ENCODE measurements at regions not wholly inside any gene's neighbourhood (a gene's known extent, or its start where the extent isn't known, plus 50 kb on each side); places are given as distances from the start of the nearest gene placed in this dataset.

- no peaks in the 10 kb centered on the region for H3K9me2 ChIP-seq (replicated peaks; ENCODE audit: control insufficient read depth, low read length)
- no peaks in the 10 kb centered on the region for H3K36me3 ChIP-seq (ENCODE audit: control insufficient read depth, low read length)
- no peaks in the 10 kb centered on the region for H4K20me1 ChIP-seq (ENCODE audit: control insufficient read depth, insufficient read depth, low read depth, low read length)
- no peaks in the 10 kb centered on the region for H3K27me3 ChIP-seq (ENCODE audit: control insufficient read depth, low read length)
- H3K9me3 ChIP-seq (ENCODE audit: control insufficient read depth, insufficient read depth, low read length), result no peaks in the 10 kb centered on the region
- H3K4me2 ChIP-seq (ENCODE audit: low read length), result no peak overlapping the region
- TF ChIP-seq, protein P1, sequence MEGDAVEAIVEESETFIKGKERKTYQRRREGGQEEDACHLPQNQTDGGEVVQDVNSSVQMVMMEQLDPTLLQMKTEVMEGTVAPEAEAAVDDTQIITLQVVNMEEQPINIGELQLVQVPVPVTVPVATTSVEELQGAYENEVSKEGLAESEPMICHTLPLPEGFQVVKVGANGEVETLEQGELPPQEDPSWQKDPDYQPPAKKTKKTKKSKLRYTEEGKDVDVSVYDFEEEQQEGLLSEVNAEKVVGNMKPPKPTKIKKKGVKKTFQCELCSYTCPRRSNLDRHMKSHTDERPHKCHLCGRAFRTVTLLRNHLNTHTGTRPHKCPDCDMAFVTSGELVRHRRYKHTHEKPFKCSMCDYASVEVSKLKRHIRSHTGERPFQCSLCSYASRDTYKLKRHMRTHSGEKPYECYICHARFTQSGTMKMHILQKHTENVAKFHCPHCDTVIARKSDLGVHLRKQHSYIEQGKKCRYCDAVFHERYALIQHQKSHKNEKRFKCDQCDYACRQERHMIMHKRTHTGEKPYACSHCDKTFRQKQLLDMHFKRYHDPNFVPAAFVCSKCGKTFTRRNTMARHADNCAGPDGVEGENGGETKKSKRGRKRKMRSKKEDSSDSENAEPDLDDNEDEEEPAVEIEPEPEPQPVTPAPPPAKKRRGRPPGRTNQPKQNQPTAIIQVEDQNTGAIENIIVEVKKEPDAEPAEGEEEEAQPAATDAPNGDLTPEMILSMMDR (IDR thresholded peaks at IDR 0.05; ENCODE audit: low read depth, low read length, poor library complexity, severe bottlenecking), result no peak
- TF ChIP-seq EZH2phosphoT487 (IDR thresholded peaks at IDR 0.05; ENCODE audit: borderline replicate concordance, low read length), result no peak
- H3K4me1 ChIP-seq (ENCODE audit: control insufficient read depth, low read length), result no peaks in the 10 kb centered on the region
- no peak overlapping the region for H3K4me3 ChIP-seq (ENCODE audit: low read length)
- H3K27ac ChIP-seq (ENCODE audit: low read depth, low read length), result no peak overlapping the region
- no peaks in the 10 kb centered on the region for H3K79me2 ChIP-seq (ENCODE audit: control insufficient read depth, low read length)
- H3F3A ChIP-seq (ENCODE audit: control insufficient read depth, insufficient read depth), result no peaks in the 10 kb centered on the region
These were observed 250.9 kb upstream of the SEMA6D start for GRCh38 chr15:47466357-47466756.

GRCh38 chr15:47470983-47471382, 246.3 kb upstream of the SEMA6D start:
- Histone ChIP-seq H3K79me2 (ENCODE audit: control insufficient read depth, low read length) (no peaks in the 10 kb centered on the region), H3F3A (ENCODE audit: control insufficient read depth, insufficient read depth) (no peaks in the 10 kb centered on the region), H4K20me1 (ENCODE audit: control insufficient read depth, insufficient read depth, low read depth, low read length) (no peaks in the 10 kb centered on the region), H3K9me2 (replicated peaks; ENCODE audit: control insufficient read depth, low read length) (no peaks in the 10 kb centered on the region), H3K4me1 (ENCODE audit: control insufficient read depth, low read length) (no peaks in the 10 kb centered on the region), H3K36me3 (ENCODE audit: control insufficient read depth, low read length) (no peaks in the 10 kb centered on the region), H3K27me3 (ENCODE audit: control insufficient read depth, low read length) (no peaks in the 10 kb centered on the region), H3K4me2 (ENCODE audit: low read length) (no peak overlapping the region), H3K9me3 (ENCODE audit: control insufficient read depth, insufficient read depth, low read length) (no peaks in the 10 kb centered on the region), H3K27ac (ENCODE audit: low read depth, low read length) (no peak overlapping the region), H3K4me3 (ENCODE audit: low read length) (no peak overlapping the region)
- TF ChIP-seq EZH2phosphoT487 (IDR thresholded peaks at IDR 0.05; ENCODE audit: borderline replicate concordance, low read length), result no peak
- TF ChIP-seq, protein P1 (IDR thresholded peaks at IDR 0.05; ENCODE audit: low read depth, low read length, poor library complexity, severe bottlenecking), result no peak

DNA sequence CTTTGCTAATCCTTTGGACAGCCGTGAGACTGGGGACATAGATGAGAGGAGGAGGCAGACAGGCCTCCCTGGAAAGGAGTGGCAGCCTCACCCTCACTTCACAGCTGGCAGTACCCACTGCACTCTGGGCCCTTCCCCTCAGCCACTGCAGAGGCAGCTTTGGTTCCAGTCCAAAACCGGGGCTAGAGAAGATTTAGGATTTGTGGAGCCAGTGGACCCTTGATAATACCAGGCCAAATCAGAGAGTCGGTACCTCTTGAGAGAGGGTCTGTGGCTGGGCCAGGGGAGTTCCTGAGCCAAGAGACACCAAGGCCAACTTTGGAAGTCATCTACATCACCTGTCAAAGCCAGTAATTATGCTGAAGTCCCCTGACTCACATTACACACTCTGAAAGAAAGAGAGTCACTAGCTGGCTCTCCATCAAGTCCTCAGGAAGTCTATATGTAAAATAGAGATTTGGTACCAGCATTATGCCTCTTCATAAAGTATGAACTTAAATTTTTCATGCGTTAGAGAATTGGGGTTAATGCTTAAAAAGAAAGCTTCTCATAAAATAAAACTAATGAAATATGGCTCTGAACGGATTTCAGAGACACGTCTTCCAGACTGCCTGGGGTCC, 244.1 kb upstream of the SEMA6D start:
- H3K9me2 ChIP-seq (replicated peaks; ENCODE audit: control insufficient read depth, low read length), result no peaks in the 10 kb centered on the region
- no peaks in the 10 kb centered on the region for H3F3A ChIP-seq (ENCODE audit: control insufficient read depth, insufficient read depth)
- no peaks in the 10 kb centered on the region for H3K4me1 ChIP-seq (ENCODE audit: control insufficient read depth, low read length)
- H3K4me3 ChIP-seq (ENCODE audit: low read length), result no peak overlapping the region
- H3K79me2 ChIP-seq (ENCODE audit: control insufficient read depth, low read length), result no peaks in the 10 kb centered on the region
- TF ChIP-seq, protein P1 (IDR thresholded peaks at IDR 0.05; ENCODE audit: low read depth, low read length, poor library complexity, severe bottlenecking), result no peak
- no peak for TF ChIP-seq EZH2phosphoT487 (IDR thresholded peaks at IDR 0.05; ENCODE audit: borderline replicate concordance, low read length)
- H3K9me3 ChIP-seq (ENCODE audit: control insufficient read depth, insufficient read depth, low read length), result no peaks in the 10 kb centered on the region
- H3K36me3 ChIP-seq (ENCODE audit: control insufficient read depth, low read length), result no peaks in the 10 kb centered on the region
- H4K20me1 ChIP-seq (ENCODE audit: control insufficient read depth, insufficient read depth, low read depth, low read length), result no peaks in the 10 kb centered on the region
- no peaks in the 10 kb centered on the region for H3K27me3 ChIP-seq (ENCODE audit: control insufficient read depth, low read length)
- no peak overlapping the region for H3K27ac ChIP-seq (ENCODE audit: low read depth, low read length)
- no peak overlapping the region for H3K4me2 ChIP-seq (ENCODE audit: low read length)
